DOHH2 (cell line): ENCODE measurements at regions not wholly inside any gene's neighbourhood (a gene's known extent, or its start where the extent isn't known, plus 50 kb on each side); places are given as distances from the start of the nearest gene placed in this dataset.

Source experiments
- CTCF ChIP-seq: fragments of 200-600 bp; sonication (generic); IDR thresholded peaks from one replicate; pipeline ENCODE4 v1.5.1; 2014; ENCODE audit warnings: antibody characterized with exemption, mild to moderate bottlenecking, low read depth, low read length; ENCODE audit not compliant: poor library complexity, severe bottlenecking
- EZH2phosphoT487 ChIP-seq: fragments of 200-600 bp; sonication (generic); IDR thresholded peaks from 2 replicates; pipeline ENCODE4 v1.6.1; 2017; ENCODE audit warnings: borderline replicate concordance, mild to moderate bottlenecking, antibody characterized with exemption, low read length, moderate library complexity, mixed read lengths

GRCh38 chr4:9685692-9686091 lies 95.7 kb upstream of the DRD5 start:
- TF ChIP-seq EZH2phosphoT487 (no peak), CTCF (no peak)
